Body of pancreas (tissue), 4 donors: ENCODE measurements at regions not wholly inside any gene's neighbourhood (a gene's known extent, or its start where the extent isn't known, plus 50 kb on each side); places are given as distances from the start of the nearest gene placed in this dataset.

ENCODE experiments used
- ATAC-seq: fragments of 150-250 bp; one replicate; pipeline ENCODE4 v1.9.1; 2016
- DNase-seq, 4 donors: peaks; one replicate each; pipeline ENCODE4 v3.0.0-alpha.2; 2019
- H3K27ac ChIP-seq, 4 donors: fragments of 200-600 bp; sonication (generic); 1 replicate in 3 of 4; 2 replicates in 1 of 4; pipeline versions ENCODE4 v1.5.1 to v1.6.1; 2016 to 2019; ENCODE audit warnings: mild to moderate bottlenecking in 1 of 4, mixed read lengths in 1 of 4, moderate library complexity in 1 of 4
- H3K27me3 ChIP-seq, 2 donors: fragments of 200-600 bp; sonication (generic); one replicate each; pipeline ENCODE4 v1.6.0; 2016; ENCODE audit warnings: mild to moderate bottlenecking in 1 of 2
- H3K36me3 ChIP-seq, 2 donors: fragments of 200-600 bp; sonication (generic); replicated peaks in 1 of 2; 2 replicates each; pipeline ENCODE4 v1.5.1; 2016; ENCODE audit warnings: low read depth in 2 of 2; ENCODE audit not compliant: insufficient read depth in 1 of 2
- H3K4me1 ChIP-seq: fragments of 200-600 bp; sonication (generic); one replicate; pipeline ENCODE4 v1.6.0; 2016
- H3K4me3 ChIP-seq, 2 donors: fragments of 200-600 bp; sonication (generic); 1 replicate in 1 of 2; 2 replicates in 1 of 2; pipeline ENCODE4 v1.5.1; 2016 to 2019
- H3K9me3 ChIP-seq, 3 donors: fragments of 200-600 bp; sonication (generic); 1 replicate in 2 of 3; 2 replicates in 1 of 3; pipeline ENCODE4 v1.5.1; 2016
- POLR2A ChIP-seq, 3 donors: fragments of 450-650 bp; IDR thresholded peaks; one replicate each; pipeline ENCODE4 v1.6.1; 2016; ENCODE audit warnings: antibody characterized with exemption in 3 of 3, mild to moderate bottlenecking in 2 of 3
- WGBS, 2 donors: methylation state at CpG; one replicate each; pipeline ENCODE4 v1.1.5; 2017; 5-methylcytosine and 5-hydroxymethylcytosine counted together
- intact Hi-C: fragments of 100-400 bp; cut with DNase I; formaldehyde crosslinking; loops from one replicate; pipeline ENCODE4 v1.15.1; 2023
- TF ChIP-seq, protein P1 (sequence below), 7 experiments: fragments of 450-650 bp in 4 of 7; fragments of 200-600 bp in 3 of 7; sonication (generic) in 3 of 7; IDR thresholded peaks; one replicate each; pipeline ENCODE4 v1.5.1; 2016 to 2019; ENCODE audit warnings: antibody characterized with exemption in 7 of 7

DNA sequence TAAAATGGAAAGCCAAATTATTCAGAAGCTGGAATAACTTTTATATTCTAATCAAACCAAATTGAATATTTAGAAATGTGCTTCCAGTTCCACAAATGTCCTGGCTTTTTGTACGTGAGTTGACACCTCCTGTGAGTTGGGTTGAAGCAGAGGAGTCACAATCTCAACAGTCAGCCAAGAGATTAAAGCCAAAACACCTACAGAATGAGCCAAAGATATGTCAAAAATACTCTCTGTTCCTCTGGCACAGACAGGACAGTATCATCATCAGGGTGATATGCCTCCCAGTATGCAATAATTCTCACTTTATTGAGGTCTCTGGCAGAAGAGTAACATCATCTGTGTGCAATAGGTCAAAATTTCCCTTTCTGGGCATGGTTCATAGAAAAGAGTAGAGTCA lies 914.3 kb upstream of the AMELY start:
- ATAC-seq: no peak
- TF ChIP-seq, protein P1, sequence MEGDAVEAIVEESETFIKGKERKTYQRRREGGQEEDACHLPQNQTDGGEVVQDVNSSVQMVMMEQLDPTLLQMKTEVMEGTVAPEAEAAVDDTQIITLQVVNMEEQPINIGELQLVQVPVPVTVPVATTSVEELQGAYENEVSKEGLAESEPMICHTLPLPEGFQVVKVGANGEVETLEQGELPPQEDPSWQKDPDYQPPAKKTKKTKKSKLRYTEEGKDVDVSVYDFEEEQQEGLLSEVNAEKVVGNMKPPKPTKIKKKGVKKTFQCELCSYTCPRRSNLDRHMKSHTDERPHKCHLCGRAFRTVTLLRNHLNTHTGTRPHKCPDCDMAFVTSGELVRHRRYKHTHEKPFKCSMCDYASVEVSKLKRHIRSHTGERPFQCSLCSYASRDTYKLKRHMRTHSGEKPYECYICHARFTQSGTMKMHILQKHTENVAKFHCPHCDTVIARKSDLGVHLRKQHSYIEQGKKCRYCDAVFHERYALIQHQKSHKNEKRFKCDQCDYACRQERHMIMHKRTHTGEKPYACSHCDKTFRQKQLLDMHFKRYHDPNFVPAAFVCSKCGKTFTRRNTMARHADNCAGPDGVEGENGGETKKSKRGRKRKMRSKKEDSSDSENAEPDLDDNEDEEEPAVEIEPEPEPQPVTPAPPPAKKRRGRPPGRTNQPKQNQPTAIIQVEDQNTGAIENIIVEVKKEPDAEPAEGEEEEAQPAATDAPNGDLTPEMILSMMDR (IDR thresholded peaks at IDR 0.05): no peak
- TF ChIP-seq POLR2A (IDR thresholded peaks at IDR 0.05): no peak

DNA sequence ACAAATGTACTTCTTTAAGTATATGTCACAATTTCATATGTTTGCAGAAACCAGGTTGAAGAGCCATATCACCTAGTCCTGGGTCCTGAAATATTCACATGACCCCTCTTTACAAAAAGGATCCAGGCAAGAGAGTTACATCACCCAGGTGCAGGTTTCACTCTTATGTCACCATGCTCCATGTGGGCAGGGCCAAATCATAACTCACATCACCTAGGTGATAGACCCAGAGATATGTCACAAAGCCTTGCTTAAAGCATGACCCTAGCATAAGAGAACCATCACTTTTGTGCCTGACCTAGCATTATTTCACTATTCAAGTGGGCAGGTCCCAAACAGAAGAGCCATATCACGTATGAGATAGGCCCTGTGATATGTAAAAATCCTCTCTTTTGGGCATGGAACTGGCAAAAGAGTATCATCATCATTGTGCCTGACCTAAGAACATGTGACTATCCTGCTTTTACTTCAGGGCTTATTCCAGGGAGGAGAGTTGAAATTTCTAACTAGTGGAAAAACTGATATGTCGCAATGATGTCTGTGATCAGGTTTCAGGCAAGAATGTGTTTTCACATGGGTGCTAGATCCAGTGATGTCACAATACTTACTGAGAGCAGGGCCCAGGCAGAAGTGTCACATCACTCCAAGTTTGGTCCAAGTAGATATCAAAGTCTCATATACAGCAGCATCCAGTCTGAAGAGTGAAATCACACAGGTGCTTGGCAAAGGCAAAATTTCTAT lies 909.9 kb upstream of the AMELY start:
- H3K4me1 ChIP-seq: no peaks in the 10 kb centered on the region
- 100% methylated on average over 2 of the region's 2 CpGs for WGBS, 2 donors
- no peaks in the 10 kb centered on the region for H3K27me3 ChIP-seq
- no peak overlapping the region for H3K4me3 ChIP-seq
- H3K36me3 ChIP-seq: no peaks in the 10 kb centered on the region
- intact Hi-C loops: no loop called here
- DNase-seq (no peak), ATAC-seq (no peak)
- no peaks in the 10 kb centered on the region for H3K9me3 ChIP-seq
- no peak overlapping the region for H3K27ac ChIP-seq
- TF ChIP-seq, protein P1 (IDR thresholded peaks at IDR 0.05): no peak
- no peak for TF ChIP-seq POLR2A (IDR thresholded peaks at IDR 0.05)

More for the DNA sequence above, 914.3 kb upstream of the AMELY start:
- 83 to 93% methylated on average over 1 of the region's 1 CpG for WGBS, 2 donors
- Histone ChIP-seq H3K27me3 (no peaks in the 10 kb centered on the region), H3K36me3 (no peaks in the 10 kb centered on the region), H3K4me1 (no peaks in the 10 kb centered on the region), H3K4me3 (no peak overlapping the region), H3K9me3 (no peaks in the 10 kb centered on the region), H3K27ac (no peak overlapping the region)
- intact Hi-C loops: no loop called here
- DNase-seq: no peak

DNA sequence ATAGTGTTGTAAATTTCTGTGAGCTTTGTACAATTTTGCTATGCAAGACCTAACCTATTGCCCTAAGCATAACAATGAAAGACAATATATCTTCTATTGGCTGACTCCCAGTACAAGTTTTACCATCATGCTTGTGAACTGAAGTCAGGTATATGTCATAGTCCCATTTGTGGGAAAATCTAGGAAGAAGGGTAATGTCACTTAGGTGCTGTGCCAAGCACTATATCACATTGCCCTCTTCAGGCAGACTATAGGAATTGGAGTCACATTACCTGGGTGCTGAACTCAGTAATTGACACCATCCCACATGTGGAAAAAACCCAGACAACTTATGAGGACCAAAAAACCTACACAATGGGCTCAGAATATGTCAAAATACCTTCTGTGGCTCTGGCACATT lies 907.4 kb upstream of the AMELY start:
- ATAC-seq (no peak), DNase-seq (peak in 1 of 4 donors; percentile 21)
- Histone ChIP-seq H3K27ac (no peak overlapping the region), H3K27me3 (no peaks in the 10 kb centered on the region), H3K4me3 (no peak overlapping the region), H3K9me3 (no peaks in the 10 kb centered on the region), H3K36me3 (no peaks in the 10 kb centered on the region), H3K4me1 (no peaks in the 10 kb centered on the region)
- intact Hi-C loops: no loop called here
- no peak for TF ChIP-seq POLR2A (IDR thresholded peaks at IDR 0.05)
- TF ChIP-seq, protein P1 (IDR thresholded peaks at IDR 0.05): peak in 4 of 7 experiments; percentile 23 to 57 (median 40)

DNA sequence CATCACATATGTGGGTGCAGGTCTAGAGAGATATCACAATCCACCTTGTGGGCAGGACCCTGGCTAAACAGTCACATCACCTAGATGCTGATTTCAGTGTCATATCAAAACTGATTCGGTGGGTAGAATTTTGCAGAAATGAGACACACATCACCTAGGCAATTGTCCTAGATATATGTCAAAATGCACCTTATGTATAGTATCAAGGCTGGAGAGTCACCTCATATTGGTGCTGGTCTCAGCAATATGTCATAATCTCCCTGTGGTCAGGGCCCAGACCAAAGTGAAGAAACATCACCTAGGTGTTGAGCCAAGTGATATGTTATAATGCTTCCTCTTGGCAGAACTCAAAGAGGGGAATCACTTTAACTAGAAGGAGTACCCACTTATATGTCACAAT lies 905.0 kb upstream of the AMELY start:
- Histone ChIP-seq H3K4me1 (no peaks in the 10 kb centered on the region), H3K4me3 (no peak overlapping the region), H3K36me3 (no peaks in the 10 kb centered on the region), H3K9me3 (no peaks in the 10 kb centered on the region), H3K27me3 (no peaks in the 10 kb centered on the region), H3K27ac (no peak overlapping the region)
- no peak for TF ChIP-seq POLR2A (IDR thresholded peaks at IDR 0.05)
- TF ChIP-seq, protein P1 (IDR thresholded peaks at IDR 0.05): no peak
- intact Hi-C loops: no loop called here
- DNase-seq: no peak
- ATAC-seq: no peak
- 75% methylated on average over 1 of the region's 1 CpG; no CpG with 5 or more reads in 1 of the 2 donors for WGBS, 2 donors

DNA sequence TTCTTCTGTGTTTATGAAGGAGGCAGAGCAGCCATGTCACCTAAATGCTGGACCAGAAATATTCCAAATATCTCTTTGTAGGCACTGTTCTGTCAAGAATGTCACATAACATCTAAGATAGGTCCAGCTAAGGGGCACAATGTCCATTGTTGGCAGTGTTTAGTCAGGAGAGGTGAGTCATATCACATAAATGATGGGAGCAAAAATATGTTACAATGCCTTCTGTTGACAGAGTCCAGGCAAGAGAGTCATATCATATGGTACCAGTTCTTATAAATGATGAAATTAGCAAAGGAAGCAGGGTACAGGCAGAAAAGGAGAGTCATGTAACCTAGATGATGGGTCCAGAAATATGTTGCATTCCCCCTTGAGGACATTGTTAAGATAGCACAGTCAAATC lies 904.4 kb upstream of the AMELY start:
- H3K4me1 ChIP-seq: no peaks in the 10 kb centered on the region
- intact Hi-C loops: no loop called here
- no peak for ATAC-seq
- TF ChIP-seq POLR2A (IDR thresholded peaks at IDR 0.05): no peak
- TF ChIP-seq, protein P1 (IDR thresholded peaks at IDR 0.05): no peak
- H3K9me3 ChIP-seq: no peaks in the 10 kb centered on the region
- no peaks in the 10 kb centered on the region for H3K27me3 ChIP-seq
- no peaks in the 10 kb centered on the region for H3K36me3 ChIP-seq
- H3K4me3 ChIP-seq: no peak overlapping the region
- no peak for DNase-seq
- H3K27ac ChIP-seq: no peak overlapping the region
